ENCODE measurements at regions not wholly inside any gene's neighbourhood (a gene's known extent, or its start where the extent isn't known, plus 50 kb on each side); places are given as distances from the start of the nearest gene placed in this dataset.

- no peak for TF ChIP-seq SIN3A (IDR thresholded peaks at IDR 0.05; ENCODE audit: low read depth)
- TF ChIP-seq POLR2AphosphoS5 (IDR thresholded peaks at IDR 0.05; ENCODE audit: low read depth, low read length): no peak
- TF ChIP-seq, protein P1, sequence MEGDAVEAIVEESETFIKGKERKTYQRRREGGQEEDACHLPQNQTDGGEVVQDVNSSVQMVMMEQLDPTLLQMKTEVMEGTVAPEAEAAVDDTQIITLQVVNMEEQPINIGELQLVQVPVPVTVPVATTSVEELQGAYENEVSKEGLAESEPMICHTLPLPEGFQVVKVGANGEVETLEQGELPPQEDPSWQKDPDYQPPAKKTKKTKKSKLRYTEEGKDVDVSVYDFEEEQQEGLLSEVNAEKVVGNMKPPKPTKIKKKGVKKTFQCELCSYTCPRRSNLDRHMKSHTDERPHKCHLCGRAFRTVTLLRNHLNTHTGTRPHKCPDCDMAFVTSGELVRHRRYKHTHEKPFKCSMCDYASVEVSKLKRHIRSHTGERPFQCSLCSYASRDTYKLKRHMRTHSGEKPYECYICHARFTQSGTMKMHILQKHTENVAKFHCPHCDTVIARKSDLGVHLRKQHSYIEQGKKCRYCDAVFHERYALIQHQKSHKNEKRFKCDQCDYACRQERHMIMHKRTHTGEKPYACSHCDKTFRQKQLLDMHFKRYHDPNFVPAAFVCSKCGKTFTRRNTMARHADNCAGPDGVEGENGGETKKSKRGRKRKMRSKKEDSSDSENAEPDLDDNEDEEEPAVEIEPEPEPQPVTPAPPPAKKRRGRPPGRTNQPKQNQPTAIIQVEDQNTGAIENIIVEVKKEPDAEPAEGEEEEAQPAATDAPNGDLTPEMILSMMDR (IDR thresholded peaks at IDR 0.05 in 2 of 3, conservative IDR thresholded peaks at IDR 0.05 in 1 of 3; ENCODE audit: borderline replicate concordance in 1 of 3, insufficient read depth in 1 of 3, low read depth in 2 of 3, low read length in 2 of 3): no peak
- no peak for TF ChIP-seq EZH2 (IDR thresholded peaks at IDR 0.05)
Measured at GRCh38 chr9:90240541-90240940, 402.1 kb downstream of the DIRAS2 start.
